ENCODE measurements at regions not wholly inside any gene's neighbourhood (a gene's known extent, or its start where the extent isn't known, plus 50 kb on each side); places are given as distances from the start of the nearest gene placed in this dataset.

GRCh38 chr20:21836346-21836745 is 130.9 kb downstream of the PAX1 start:
- no peak for DNase-seq (ENCODE audit: low spot score)

- no peak for DNase-seq (ENCODE audit: low spot score)
Observed at GRCh38 chr20:21835042-21835441, 129.6 kb downstream of the PAX1 start.

- no peak for DNase-seq (ENCODE audit: low spot score)
Observed at GRCh38 chr20:21832442-21833385, 127.2 kb downstream of the PAX1 start.

GRCh38 chr20:21826976-21827375 is 121.5 kb downstream of the PAX1 start:
- DNase-seq (ENCODE audit: low spot score), result no peak

- no peak for DNase-seq (ENCODE audit: low spot score)
Observed at GRCh38 chr20:21821358-21821757, 115.9 kb downstream of the PAX1 start.

- no peak for DNase-seq (ENCODE audit: low spot score)
Observed at GRCh38 chr20:21820688-21821087, 115.2 kb downstream of the PAX1 start.

- no peak for DNase-seq (ENCODE audit: low spot score)
Observed at GRCh38 chr20:21820045-21820444, 114.6 kb downstream of the PAX1 start.

- no peak for DNase-seq (ENCODE audit: low spot score)
Observed at GRCh38 chr20:21812379-21812778, 106.9 kb downstream of the PAX1 start.

- DNase-seq (ENCODE audit: low spot score), result no peak
Observed at GRCh38 chr20:21809961-21810523, 104.6 kb downstream of the PAX1 start.

GRCh38 chr20:21808863-21809664 is 103.6 kb downstream of the PAX1 start:
- no peak for DNase-seq (ENCODE audit: low spot score)

GRCh38 chr20:21808139-21808538 is 102.7 kb downstream of the PAX1 start:
- DNase-seq (ENCODE audit: low spot score), result no peak

- no peak for DNase-seq (ENCODE audit: low spot score)
Observed at GRCh38 chr20:21804802-21805201, 99.3 kb downstream of the PAX1 start.

- DNase-seq (ENCODE audit: low spot score), result no peak
Observed at GRCh38 chr20:21801193-21801592, 95.7 kb downstream of the PAX1 start.

GRCh38 chr20:21798384-21798783 is 92.9 kb downstream of the PAX1 start:
- no peak for DNase-seq (ENCODE audit: low spot score)

GRCh38 chr20:21796059-21796458 is 90.6 kb downstream of the PAX1 start:
- DNase-seq (ENCODE audit: low spot score), result no peak

- DNase-seq (ENCODE audit: low spot score), result no peak
Observed at GRCh38 chr20:21788082-21788481, 82.6 kb downstream of the PAX1 start.

GRCh38 chr20:21781446-21782075 is 76.1 kb downstream of the PAX1 start:
- no peak for DNase-seq (ENCODE audit: low spot score)

- DNase-seq (ENCODE audit: low spot score), result no peak
Observed at GRCh38 chr20:21780528-21780927, 75.1 kb downstream of the PAX1 start.
